ENCODE measurements at regions not wholly inside any gene's neighbourhood (a gene's known extent, or its start where the extent isn't known, plus 50 kb on each side); places are given as distances from the start of the nearest gene placed in this dataset.

- TF ChIP-seq POLR2AphosphoS5 (IDR thresholded peaks at IDR 0.05; ENCODE audit: low read depth, low read length) (no peak), REST (IDR thresholded peaks at IDR 0.05; ENCODE audit: insufficient read depth in 1 of 2, low read depth in 2 of 2, low read length in 2 of 2) (no peak)
Observed at GRCh38 chr9:135348788-135349150, 130.8 kb upstream of the PPP1R26 start.
